Ovary (tissue), 7 donors: ENCODE measurements at regions not wholly inside any gene's neighbourhood (a gene's known extent, or its start where the extent isn't known, plus 50 kb on each side); places are given as distances from the start of the nearest gene placed in this dataset.

Experiments used
- DNase-seq, 5 donors: peaks; one replicate each; pipeline ENCODE4 v3.0.0-alpha.2; 2019 to 2020
- H3K27ac ChIP-seq, 2 donors: fragments of 200-600 bp; one replicate each; pipeline versions ENCODE4 v1.5.1 to v1.8.0; 2019 to 2022
- H3K27me3 ChIP-seq: fragments of 200-600 bp; one replicate; pipeline ENCODE4 v1.8.0; 2022
- H3K36me3 ChIP-seq: fragments of 200-600 bp; sonication (generic); one replicate; pipeline ENCODE4 v1.5.1; 2019
- H3K4me1 ChIP-seq: one replicate; pipeline ENCODE4 v1.8.1; 2013; ENCODE audit warnings: mild to moderate bottlenecking, moderate library complexity; ENCODE audit not compliant: insufficient read depth
- H3K4me3 ChIP-seq: fragments of 200-600 bp; sonication (generic); one replicate; pipeline ENCODE4 v1.5.1; 2017
- H3K9me3 ChIP-seq, 2 donors: fragments of 200-600 bp in 1 of 2; sonication (generic) in 1 of 2; one replicate each; pipeline versions ENCODE4 v1.5.1 to v1.8.1; 2013 to 2019; ENCODE audit warnings: mild to moderate bottlenecking in 1 of 2, moderate library complexity in 1 of 2
- CTCF ChIP-seq, 3 donors: fragments of 450-650 bp in 2 of 3; fragments of 200-600 bp in 1 of 3; IDR thresholded peaks; one replicate each; pipeline versions ENCODE4 v1.5.1 to v1.8.0; 2016 to 2022; ENCODE audit warnings: antibody characterized with exemption in 3 of 3, mild to moderate bottlenecking in 1 of 3
- EP300 ChIP-seq: sonication (generic); formaldehyde crosslinking; IDR thresholded peaks from one replicate; pipeline ENCODE4 v1.6.1; 2017; ENCODE audit warnings: antibody characterized with exemption
- POLR2A ChIP-seq: fragments of 450-650 bp; IDR thresholded peaks from one replicate; pipeline ENCODE4 v1.6.1; 2017; ENCODE audit warnings: antibody characterized with exemption, mild to moderate bottlenecking, moderate library complexity
- WGBS, 3 donors: extraction: QIAGEN DNeasy Blood & Tissue Kit in 1 of 3; methylation state at CpG; one replicate each; pipeline versions ENCODE4 v1.1.5 to v1.1.7; 2013 to 2017; 5-methylcytosine and 5-hydroxymethylcytosine counted together
- intact Hi-C, 4 donors: fragments of 100-400 bp; cut with DNase I; formaldehyde crosslinking; loops; one replicate each; pipeline versions ENCODE4 v1.11.0 to v1.15.1; 2022 to 2023
- donor health status: DM: no; HTN: no; CAD: no; lungs with moderate emphysema.
- donor health status: DM: no; HTN: no; CAD: no.
- donor health status: Bipolar disorder and iron deficiency.
- donor health status: DM: no; HTN: no; CAD: no.
- donor health status: DM: yes; HTN: yes; CAD: no.

GRCh38 chr5:104062621-104063377, 500.2 kb upstream of the NUDT12 start:
- Histone ChIP-seq H3K4me1 (no peaks in the 10 kb centered on the region), H3K4me3 (no peak overlapping the region), H3K27me3 (no peaks in the 10 kb centered on the region), H3K36me3 (no peaks in the 10 kb centered on the region), H3K27ac (no peak overlapping the region), H3K9me3 (no peaks in the 10 kb centered on the region)
- DNase-seq: no peak
- intact Hi-C loops: no loop called here
- TF ChIP-seq EP300: no peak
- TF ChIP-seq POLR2A: no peak
- TF ChIP-seq CTCF (IDR thresholded peaks at IDR 0.05): no peak
- 61 to 69% (median 63%) methylated on average over 9 of the region's 9 CpGs for WGBS, 3 donors

- 24 to 37% (median 26%) methylated on average over 3 of the region's 3 CpGs for WGBS, 3 donors
- Histone ChIP-seq H3K27ac (no peak overlapping the region), H3K4me3 (no peak overlapping the region), H3K36me3 (no peaks in the 10 kb centered on the region), H3K4me1 (no peaks in the 10 kb centered on the region), H3K27me3 (no peaks in the 10 kb centered on the region), H3K9me3 (no peaks in the 10 kb centered on the region)
- TF ChIP-seq POLR2A: no peak
- no peak for TF ChIP-seq EP300
- no peak for DNase-seq
- intact Hi-C loops: no loop called here
These were observed 499.1 kb upstream of the NUDT12 start for GRCh38 chr5:104061707-104062106.

GRCh38 chr5:104053353-104053649, 490.7 kb upstream of the NUDT12 start:
- peaks cover 5% of the 10 kb centered on the region for H3K4me1 ChIP-seq
- no peak for DNase-seq
- H3K36me3 ChIP-seq: no peaks in the 10 kb centered on the region
- H3K27me3 ChIP-seq: no peaks in the 10 kb centered on the region
- TF ChIP-seq CTCF (IDR thresholded peaks at IDR 0.05) (no peak), EP300 (no peak), POLR2A (no peak)
- 14 to 17% (median 15%) methylated on average over 2 of the region's 2 CpGs for WGBS, 3 donors
- no peak overlapping the region for H3K4me3 ChIP-seq
- intact Hi-C loops: no loop called here
- H3K9me3 ChIP-seq: no peaks in the 10 kb centered on the region
- no peak overlapping the region for H3K27ac ChIP-seq

- no peak overlapping the region for H3K4me3 ChIP-seq
- H3K27ac ChIP-seq: no peak overlapping the region
- no peak for DNase-seq
- intact Hi-C loops: no loop called here
- no peaks in the 10 kb centered on the region for H3K9me3 ChIP-seq
- TF ChIP-seq POLR2A (no peak), EP300 (no peak), CTCF (IDR thresholded peaks at IDR 0.05) (no peak)
- H3K4me1 ChIP-seq: peaks cover 5% of the 10 kb centered on the region
- 77 to 86% (median 85%) methylated on average over 7 of the region's 7 CpGs for WGBS, 3 donors
- H3K27me3 ChIP-seq: no peaks in the 10 kb centered on the region
- H3K36me3 ChIP-seq: no peaks in the 10 kb centered on the region
These were observed 490.2 kb upstream of the NUDT12 start for GRCh38 chr5:104052558-104053352.

GRCh38 chr5:104050436-104050835, 487.8 kb upstream of the NUDT12 start:
- H3K4me3 ChIP-seq: no peak overlapping the region
- H3K27me3 ChIP-seq: no peaks in the 10 kb centered on the region
- no peak overlapping the region for H3K27ac ChIP-seq
- no peak for DNase-seq
- intact Hi-C loops: no loop called here
- no peaks in the 10 kb centered on the region for H3K36me3 ChIP-seq
- H3K4me1 ChIP-seq: peaks cover 5% of the 10 kb centered on the region
- TF ChIP-seq POLR2A (no peak), EP300 (no peak), CTCF (IDR thresholded peaks at IDR 0.05) (no peak)
- no peaks in the 10 kb centered on the region for H3K9me3 ChIP-seq
